ENCODE measurements at regions not wholly inside any gene's neighbourhood (a gene's known extent, or its start where the extent isn't known, plus 50 kb on each side); places are given as distances from the start of the nearest gene placed in this dataset.

DNA sequence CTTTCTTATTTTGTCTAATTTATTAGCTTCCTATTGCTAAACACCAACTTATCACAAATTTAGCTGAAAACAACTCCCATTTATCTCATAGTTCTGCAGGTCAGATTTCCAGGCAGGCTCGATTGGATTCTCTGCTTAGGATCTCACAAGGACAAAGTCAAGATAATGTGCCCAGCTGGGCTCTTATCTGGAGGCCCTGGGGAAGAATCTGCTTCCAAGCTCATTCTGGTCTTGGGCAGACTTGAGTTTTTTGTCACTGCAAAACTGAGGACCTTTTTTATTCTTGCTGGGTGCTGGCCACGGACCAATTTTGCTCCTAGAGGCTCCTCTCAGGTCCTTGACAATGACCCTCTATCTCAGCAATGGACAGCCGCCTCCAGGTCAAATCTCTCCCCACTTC lies 215.5 kb downstream of the TRIB2 start:
- no peak for DNase-seq

DNA sequence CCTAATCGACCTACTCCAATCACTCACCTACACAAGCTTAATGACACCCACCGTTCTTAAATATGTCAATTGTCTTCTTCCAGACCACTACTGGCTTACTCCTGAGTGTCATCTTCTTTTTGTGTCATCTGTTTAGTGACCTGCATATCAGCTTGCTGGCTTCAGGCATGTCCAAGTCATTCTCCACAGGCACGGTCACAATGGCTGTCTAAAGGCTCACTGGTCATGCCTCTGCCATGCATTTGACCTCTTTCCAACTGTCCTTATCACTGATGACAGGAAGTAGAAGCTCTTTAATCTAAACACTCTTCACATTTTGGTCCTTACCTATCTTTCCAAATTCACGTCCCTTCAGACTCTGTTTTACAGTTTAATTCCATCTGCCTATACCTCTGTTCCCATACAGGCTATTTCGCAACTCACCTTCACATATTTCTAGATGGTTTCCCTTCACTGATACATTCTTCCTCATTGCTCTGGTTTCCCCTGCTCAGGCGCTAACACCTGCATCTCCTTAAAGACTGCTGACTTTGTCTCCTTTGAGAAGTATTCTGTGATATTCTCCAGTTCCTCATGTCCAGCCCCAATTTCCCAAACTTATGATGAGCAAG lies 217.5 kb downstream of the TRIB2 start:
- DNase-seq = no peak

DNA sequence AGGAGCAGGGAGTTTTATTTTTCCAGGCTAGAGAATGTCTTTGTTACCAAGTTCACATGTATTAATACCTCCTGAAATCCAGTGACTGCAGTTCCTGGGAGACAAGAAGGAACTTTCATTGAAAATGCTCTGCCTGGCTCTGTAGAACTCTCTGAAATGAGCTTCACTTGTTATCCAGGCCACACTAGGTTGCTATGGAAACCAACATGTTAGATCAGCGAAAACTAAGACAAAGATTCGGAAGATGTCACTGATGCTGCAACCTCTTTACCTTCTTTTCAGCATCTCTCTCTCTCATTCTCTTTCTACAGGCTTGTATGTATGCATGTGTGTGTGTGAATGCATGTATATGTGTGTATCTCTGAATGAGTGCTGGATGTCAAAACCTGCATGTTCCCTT lies 218.5 kb downstream of the TRIB2 start:
- no peak for DNase-seq

DNA sequence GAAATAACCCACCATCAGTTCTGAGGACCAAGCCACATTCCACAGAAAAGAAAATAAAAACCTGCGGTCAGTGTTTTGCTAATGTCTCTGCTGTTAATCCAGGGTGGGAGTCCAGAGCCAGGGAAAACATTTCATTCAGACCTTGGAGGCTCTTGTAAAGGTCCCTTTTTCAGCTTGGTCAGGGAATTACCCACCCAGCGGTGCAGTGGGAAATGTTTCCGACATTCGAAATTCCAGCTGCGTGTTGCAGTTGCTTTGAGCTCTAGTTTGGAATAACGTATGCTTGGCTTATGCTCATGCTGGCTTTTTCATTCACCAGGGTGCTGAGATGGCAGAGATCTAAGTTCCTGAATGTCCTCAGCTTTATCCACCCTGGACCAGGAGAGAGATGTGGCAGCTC lies 219.1 kb downstream of the TRIB2 start:
- DNase-seq = no peak

DNA sequence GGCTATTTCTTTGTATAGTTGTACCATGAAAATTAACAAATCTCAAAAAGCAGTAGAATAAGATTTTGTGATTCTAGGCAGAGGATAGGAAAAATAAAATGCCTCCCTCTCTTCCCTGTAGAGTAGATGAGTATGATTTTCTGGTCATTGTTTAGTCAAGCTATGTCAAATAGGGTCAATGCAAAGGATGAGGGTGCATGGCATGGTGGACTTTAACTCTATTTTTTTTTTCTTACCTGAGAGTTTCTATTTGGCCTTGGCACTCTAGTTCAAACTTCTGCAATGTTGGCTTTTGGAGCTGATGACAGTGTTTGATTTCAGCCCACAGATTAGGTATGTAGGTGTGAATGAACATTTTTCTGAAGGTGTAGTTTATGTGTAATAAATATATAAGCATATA lies 224.5 kb downstream of the TRIB2 start:
- DNase-seq = no peak

DNA sequence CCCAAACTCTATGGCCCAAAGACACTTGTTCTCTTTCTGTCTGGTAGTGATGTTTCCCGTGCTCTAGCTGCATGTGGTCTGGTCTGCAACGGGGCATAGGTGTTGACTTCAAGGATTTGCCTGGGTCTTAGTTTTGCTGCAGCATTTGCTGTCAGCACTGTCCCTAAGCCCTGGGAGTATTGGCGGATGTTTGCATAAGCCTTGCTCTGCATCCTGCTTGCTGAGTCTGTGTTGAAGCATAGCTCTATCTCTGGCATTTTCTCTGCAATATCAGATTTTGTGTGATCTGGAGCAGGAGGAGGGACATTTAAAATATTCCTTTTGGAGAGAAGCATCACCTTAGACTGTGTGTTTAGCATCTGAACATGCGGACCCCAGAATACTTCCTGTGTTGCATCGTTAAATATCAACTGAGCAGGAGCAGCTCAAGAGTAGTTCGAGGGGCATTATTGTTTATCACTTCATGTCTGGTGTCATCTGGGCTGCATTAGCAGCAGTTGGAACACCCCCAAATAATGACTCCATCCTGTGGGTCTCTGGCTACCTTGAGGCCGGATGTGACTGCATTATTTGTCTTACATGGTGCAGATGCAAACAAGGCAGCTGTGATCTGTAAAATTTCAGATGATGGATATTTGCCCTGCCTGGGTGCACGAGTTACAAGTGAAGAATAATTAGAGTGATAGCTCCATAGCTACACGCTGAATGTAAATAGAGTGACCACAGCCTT lies 231.7 kb downstream of the TRIB2 start:
- DNase-seq = no peak

DNA sequence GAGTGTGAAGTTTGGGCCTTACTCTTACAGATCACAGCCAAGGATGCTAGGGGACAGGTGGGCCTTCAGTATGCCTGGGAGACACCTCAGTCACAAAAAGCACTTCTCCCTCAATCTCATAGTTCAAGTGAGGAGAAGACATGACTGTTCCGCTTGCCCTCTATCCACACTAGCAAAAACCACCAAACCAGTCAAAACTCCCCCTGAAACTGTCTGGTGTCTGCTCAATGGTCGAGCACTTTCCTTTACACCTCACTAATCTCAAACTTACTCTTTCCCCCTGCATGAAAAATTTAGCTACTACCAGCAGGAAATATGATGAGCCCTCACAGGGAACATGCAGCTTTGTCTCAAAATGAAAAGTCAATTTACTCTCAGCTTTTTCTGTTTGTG lies 232.2 kb downstream of the TRIB2 start:
- DNase-seq = no peak

DNA sequence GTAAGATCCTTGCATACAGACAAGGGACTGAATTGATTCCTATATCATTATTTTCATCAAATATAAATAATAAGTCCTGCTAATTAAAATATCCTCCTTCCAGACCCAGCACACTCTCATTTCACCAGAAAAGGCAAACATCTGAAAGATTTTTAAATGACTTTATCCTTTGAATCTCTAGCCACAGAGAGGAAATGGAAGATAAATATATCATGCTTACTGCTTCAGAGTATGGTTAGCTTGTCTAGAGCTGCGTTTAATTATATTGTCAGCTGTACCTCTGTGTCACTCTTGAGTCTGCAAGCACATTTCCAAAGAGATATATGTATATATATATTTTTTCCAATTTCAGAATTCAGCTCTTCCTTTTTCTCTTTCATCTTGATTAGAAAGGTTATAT lies 232.7 kb downstream of the TRIB2 start:
- DNase-seq = no peak

DNA sequence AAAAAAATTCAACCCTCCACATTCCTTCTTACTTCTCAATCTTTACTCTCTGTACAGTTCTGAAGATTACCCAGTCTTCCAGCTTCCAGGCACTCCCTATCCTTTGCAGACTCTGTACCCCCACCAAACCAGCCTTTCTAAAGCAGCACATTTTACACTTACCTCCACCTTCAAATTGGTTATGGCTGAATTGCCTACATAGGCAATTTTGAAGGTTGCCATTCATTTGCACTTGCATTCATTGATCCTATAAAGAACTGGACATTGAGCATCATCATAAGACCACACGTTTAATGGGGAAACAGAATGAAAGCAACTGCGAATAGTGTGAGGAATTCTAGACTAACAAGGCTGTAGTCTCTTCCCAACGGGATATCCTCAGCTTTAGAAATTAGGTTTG lies 233.4 kb downstream of the TRIB2 start:
- DNase-seq = no peak

DNA sequence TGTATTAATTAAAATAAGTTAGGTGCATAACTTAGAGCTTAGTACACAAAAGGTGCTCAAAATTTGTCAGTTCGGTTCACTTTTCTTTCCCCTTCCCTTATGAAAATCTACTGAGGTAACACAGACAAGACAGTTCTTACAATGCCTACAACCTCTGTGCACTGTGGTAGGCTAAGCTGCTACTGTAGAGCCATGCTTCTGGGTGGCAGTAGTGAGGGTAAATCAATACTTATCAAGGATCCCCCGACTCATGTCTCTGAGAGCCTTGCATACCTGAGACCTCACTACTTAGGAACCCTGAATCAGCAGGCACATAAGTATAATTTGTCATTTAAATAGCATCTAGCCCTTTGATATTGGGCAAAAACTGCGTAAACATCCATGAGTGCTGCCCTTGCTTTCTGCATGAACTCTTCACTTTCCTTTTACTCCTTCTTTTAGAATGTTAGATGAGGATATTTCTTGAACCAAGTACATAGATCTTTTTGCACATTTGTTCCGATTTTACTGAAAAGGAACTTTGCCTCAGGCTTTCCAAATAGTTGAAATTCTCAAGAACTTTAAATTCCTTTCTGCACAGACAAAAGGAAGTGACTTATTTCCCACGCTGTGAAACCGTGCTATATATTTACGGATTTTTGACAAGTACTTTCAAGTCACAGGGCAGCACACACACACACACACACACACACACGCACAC lies 234.4 kb downstream of the TRIB2 start:
- DNase-seq = no peak

DNA sequence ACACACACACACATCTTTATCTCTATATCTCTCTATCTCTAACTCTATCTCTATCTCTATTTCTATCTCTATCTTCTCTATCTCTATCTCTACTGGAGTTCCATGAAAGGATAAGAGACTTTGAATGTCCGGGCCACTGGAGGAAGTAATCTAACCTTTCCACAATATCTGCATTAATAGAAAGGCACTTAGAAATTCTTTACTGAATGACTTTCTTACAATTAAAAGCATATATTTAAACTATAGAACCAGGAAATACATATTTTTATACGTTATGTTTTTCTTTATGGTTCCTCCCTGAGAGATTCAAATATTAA lies 234.9 kb downstream of the TRIB2 start:
- DNase-seq = no peak

DNA sequence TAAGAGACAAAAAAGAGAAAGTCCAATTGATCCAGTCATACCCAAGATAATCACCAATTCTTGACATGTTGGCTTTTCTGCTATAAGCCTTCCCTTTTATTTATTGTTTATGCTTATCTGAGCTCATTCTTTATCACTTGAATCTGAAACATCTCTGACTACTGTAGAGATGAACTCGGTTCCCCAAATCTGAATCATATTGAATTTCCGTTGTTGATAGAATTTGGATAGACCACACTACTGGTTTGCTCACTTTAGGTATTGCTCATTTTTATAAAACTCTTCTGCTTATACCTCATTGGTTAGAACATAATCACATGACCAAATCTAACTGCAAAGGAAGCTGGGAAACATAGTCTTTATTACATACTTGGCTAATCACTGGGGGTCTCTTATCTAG lies 236.9 kb downstream of the TRIB2 start:
- no peak for DNase-seq

DNA sequence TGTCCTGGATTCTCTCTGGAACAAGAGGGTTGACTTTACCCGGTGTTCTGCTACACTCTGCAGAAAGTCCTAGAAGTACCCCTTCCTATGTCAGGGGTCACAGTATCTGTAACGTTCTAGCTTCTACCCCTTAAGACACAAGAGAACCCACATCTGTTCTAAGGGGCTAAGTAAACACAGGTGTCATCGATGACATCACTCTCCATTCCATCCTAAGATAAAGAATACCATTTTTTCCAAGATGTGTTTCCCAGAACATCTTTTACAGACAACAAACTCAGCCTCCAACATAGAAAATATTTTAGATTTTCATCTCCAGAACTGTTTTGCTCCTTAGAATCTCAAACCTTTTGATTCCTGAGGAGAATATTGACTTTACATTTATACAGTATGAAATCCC lies 239.1 kb downstream of the TRIB2 start:
- DNase-seq = no peak

DNA sequence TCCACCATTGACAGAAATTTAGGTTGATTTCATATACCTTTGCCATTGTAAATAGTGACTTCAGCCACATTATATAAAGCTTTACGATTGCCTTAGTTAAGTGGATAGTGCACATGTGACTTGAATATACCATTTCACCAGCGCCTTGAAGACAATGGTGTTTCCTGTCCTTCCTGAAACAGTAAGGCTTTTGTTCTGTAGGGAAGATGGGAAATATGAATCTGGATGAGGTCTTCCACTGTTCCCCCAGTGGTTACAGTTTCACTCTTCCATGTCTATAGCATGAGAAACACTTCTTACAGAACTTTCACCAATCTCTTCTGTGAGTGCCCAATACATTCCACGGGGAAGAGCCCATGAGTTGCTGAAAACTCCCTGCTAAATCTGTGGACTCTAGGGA lies 240.5 kb downstream of the TRIB2 start:
- no peak for DNase-seq

DNA sequence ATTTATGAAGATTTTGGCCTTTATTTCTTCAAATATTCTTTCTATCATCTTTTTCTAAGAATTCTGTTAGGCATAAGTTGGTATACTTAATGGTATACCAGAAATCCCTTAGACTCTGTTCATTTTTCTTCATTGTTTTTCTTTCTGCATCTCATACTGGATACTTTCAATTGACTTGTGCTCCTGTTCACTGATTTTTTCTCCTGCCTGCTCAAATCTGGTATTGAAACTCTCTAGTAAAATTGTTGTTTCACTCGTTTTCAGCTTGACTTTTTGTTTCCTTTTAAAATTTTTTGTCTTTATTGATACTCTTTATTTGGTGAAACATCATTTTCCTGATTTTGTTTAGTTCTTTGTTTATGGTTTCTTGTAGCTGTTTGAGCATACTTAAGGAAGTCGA lies 243.2 kb downstream of the TRIB2 start:
- no peak for DNase-seq

DNA sequence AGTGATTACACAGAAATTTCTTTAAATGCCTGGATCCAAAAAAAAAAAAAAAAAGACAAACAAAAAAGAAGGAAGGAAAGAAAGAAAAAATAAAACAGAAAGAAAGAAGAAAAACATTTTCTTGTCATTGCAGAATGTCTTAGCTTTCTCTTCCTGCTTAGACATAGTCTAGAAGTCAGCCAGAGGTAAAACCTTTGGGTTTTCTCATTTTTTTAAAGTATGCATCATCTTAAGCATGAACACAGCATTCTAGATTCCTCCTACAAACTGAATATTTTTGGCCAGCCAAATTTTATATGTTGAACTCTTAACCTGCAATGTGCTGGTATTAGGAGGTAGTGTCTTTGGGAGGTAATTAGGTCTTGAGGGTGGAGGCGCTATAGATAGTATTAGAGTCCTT lies 243.9 kb downstream of the TRIB2 start:
- no peak for DNase-seq

DNA sequence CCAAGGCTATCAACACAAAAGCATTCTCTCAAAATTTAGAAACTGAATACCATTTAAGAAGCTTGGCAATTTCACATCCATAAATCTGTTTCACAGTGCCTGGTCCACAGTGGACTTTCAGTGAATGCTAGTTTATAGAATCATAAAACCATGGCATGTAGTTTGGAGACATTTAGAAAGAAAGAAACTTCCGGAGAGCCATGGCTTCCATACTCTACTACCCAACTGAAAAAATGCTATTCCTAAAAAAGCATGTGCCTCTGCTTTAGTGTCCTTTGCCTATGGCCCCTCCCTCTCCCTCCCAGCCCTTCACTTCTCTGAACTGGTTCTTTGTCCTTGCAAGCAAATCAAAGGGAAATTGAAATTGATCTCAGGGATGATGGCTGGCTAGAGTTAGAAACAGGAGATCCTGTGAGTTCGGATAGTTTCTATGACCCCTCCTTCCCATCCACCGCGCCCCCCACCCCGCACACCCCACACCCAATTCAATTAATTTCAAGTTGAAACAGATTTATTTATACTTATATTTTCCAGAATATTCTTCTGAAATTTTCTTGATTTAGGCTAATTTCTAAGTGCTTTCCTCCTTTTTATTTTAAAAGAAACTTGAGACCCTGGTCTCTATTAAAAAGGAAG lies 248.3 kb downstream of the TRIB2 start:
- DNase-seq = no peak

DNA sequence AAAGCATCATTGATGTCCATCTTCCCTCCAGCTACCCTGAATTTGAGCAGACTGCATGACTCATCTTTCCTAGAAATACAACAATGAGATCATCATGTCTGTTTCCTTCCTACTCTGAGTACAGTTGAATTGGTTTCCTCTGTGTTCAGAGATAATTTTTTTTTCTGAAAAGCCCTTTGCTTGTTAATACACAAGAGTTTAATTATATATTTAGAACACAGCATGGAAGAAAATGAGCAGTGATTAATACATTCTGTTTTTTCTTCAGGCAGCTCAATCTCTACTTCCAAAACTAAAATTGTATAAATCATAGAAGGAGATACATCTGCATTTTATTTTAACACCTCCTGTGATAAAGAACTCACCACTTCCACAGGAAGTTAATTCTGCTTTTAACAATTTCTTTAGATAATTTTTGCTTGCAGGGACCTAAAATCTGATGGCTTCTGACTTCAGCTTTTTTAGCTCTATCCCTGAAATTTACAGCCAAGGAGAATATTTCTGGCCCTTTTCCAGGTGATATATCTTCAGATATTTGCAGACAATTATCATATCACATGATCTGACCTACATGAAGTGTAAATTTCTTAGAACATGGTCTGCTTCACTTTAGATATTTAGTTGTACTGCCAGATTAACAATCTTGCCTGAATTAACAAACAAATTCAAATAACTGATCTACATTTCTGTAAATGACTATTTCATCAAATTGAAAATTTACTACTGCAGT lies 249.0 kb downstream of the TRIB2 start:
- DNase-seq = no peak

DNA sequence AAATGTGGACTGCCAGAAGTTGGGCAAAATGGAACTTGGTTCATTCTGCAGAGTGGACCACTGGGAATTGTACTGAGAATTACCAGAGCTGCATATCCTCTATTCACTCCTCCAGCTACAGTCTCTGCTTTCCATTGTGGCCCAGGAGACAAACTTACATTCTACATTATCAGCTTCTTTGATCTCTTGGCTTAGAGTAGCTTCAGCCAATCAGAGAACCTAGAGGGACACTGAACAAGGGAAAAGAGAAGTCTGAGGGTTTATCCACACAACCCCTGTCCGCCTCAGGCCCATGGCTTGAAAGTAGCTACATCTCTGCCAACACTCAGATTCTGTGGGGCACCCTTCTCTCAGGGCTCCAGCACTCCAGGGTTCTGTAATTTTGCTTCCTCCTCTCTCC lies 251.1 kb downstream of the TRIB2 start:
- DNase-seq = no peak

DNA sequence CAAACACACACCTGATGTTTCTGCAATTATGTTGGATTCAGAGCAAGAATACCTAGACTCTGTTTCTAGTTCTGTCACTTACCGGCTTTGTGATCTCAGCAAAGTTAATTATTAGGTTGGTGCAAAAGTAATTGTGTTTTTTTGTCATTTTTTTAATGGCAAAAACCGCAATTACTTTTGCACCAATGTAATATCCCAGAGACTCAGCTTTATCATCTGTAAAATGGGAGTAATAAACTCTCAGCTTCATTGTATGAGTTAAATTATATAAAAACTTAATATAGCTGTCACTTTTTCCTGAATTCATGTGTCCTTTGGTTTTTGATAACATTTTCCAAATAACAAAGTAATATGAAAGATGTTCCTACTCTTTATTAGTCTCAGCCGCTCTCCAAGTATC lies 251.7 kb downstream of the TRIB2 start:
- DNase-seq = no peak

DNA sequence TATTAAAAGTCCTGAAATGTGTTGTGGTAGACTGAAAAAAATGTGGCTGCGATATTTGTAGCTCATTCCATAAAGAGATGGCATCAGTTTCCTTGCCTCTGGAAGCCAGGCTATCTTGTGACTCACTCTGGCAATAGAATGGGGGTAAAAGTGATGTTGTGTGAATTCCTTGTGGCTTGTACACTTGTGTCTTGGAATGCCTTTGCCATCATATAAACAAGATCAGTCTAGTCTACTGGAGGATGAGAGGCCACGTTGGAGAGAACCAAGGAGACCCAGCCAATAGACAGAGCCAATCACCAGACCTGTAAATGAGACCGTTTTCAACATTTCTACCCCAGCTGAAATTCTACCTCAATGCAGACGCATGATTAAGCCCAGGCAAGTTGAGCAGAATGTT lies 254.1 kb downstream of the TRIB2 start:
- no peak for DNase-seq

DNA sequence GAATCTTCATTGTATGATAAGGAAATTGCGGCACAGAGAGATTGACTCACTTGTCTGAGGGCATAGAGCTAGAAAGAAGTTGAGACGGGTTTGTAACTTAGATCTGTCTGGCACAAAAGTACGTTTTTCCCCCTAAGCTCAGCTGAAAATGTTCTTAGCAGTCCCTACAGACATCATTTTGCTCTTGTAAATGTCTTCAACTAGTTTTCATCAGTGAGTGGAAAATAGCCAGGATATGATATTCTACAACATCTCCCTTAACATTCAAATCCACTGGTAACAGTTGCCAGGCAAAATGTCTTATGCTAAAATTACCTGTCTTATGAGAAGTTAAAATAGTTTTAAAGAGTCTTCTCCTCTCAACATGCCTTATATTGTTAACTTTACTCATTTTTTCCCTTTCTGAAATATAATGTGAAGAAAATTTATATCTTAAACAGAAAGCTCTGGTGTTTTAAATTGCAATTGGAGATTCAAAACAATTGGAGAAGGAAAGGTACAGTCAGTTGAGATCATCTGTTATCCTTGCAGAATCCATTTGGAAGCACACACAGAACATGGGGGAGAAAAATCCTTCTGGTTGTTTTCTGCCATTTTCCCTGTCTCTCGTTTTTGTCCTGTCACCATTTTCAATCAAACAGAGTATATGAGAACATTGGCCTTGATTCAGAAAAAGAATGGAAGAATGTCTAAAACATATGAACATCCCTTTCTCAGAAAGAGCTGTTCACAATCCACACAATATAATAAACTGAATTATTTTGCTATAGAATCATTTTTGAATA lies 255.0 kb downstream of the TRIB2 start:
- DNase-seq = no peak

Data from activated effector memory CD4-positive, alpha-beta T cell treated with Interleukin-2 at 50 U/mL for 16 hours (primary cell).